HL-60 (cell line): ENCODE measurements at regions not wholly inside any gene's neighbourhood (a gene's known extent, or its start where the extent isn't known, plus 50 kb on each side); places are given as distances from the start of the nearest gene placed in this dataset.

ENCODE experiments used
- DNase-seq, 2 experiments: peaks; one replicate each; pipeline ENCODE4 v3.0.0-alpha.2; 2010 to 2020; ENCODE audit warnings: low read depth in 1 of 2, low spot score in 1 of 2
- H3K27ac ChIP-seq: fragments of 250-450 bp; sonication (Bioruptor Pico); replicated peaks from 2 replicates; pipeline ENCODE4 v1.5.1; 2020; ENCODE audit warnings: mild to moderate bottlenecking, moderate library complexity
- H3K27me3 ChIP-seq: fragments of 250-450 bp; sonication (Bioruptor Pico); 2 replicates; pipeline ENCODE4 v1.5.1; 2021; ENCODE audit warnings: mild to moderate bottlenecking, moderate library complexity; ENCODE audit not compliant: insufficient read depth, poor library complexity, severe bottlenecking
- H3K4me3 ChIP-seq: replicated peaks from 2 replicates; pipeline ENCODE4 v1.5.1; 2011; ENCODE audit warnings: mild to moderate bottlenecking, control low read depth, low read length; ENCODE audit not compliant: insufficient read depth
- CTCF ChIP-seq: IDR thresholded peaks from one replicate; pipeline ENCODE4 v1.5.1; 2011; ENCODE audit warnings: low read length, control low read depth, inconsistent platforms; ENCODE audit not compliant: insufficient read depth
- GABPA ChIP-seq: IDR thresholded peaks from 2 replicates; pipeline ENCODE4 v1.6.1; 2012; ENCODE audit warnings: low read depth
- POLR2AphosphoS5 ChIP-seq: IDR thresholded peaks from 2 replicates; pipeline ENCODE4 v1.6.1; 2012; ENCODE audit warnings: low read depth
- REST ChIP-seq: IDR thresholded peaks from 2 replicates; pipeline ENCODE4 v1.6.1; 2012; ENCODE audit warnings: low read depth; ENCODE audit not compliant: insufficient replicate concordance
- SPI1 ChIP-seq: IDR thresholded peaks from 2 replicates; pipeline ENCODE4 v1.6.1; 2012; ENCODE audit warnings: low read depth, mild to moderate bottlenecking, borderline replicate concordance

GRCh38 chr3:70747847-70748246 is 435.4 kb upstream of the MDFIC2 start:
- no peak for DNase-seq
- H3K4me3 ChIP-seq = no peak overlapping the region
- no peak overlapping the region for H3K27ac ChIP-seq
- TF ChIP-seq CTCF (no peak), GABPA (no peak)
- H3K27me3 ChIP-seq = no peaks in the 10 kb centered on the region

- TF ChIP-seq REST = no peak
- TF ChIP-seq GABPA = no peak
- TF ChIP-seq SPI1 = no peak
- TF ChIP-seq CTCF = no peak
- no peak for TF ChIP-seq POLR2AphosphoS5
- no peak overlapping the region for H3K4me3 ChIP-seq
- H3K27ac ChIP-seq = no peak overlapping the region
- no peaks in the 10 kb centered on the region for H3K27me3 ChIP-seq
- no peak for DNase-seq
Measured at GRCh38 chr3:70744536-70744935, 432.1 kb upstream of the MDFIC2 start.

GRCh38 chr3:70743754-70744153 is 431.3 kb upstream of the MDFIC2 start:
- Histone ChIP-seq H3K4me3 (no peak overlapping the region), H3K27me3 (no peaks in the 10 kb centered on the region), H3K27ac (no peak overlapping the region)
- no peak for TF ChIP-seq POLR2AphosphoS5
- no peak for TF ChIP-seq CTCF
- no peak for TF ChIP-seq SPI1
- TF ChIP-seq GABPA = no peak
- TF ChIP-seq REST = no peak
- DNase-seq = no peak

- DNase-seq = no peak
- no peak for TF ChIP-seq CTCF
- TF ChIP-seq POLR2AphosphoS5 = no peak
- no peak overlapping the region for H3K27ac ChIP-seq
- H3K27me3 ChIP-seq = no peaks in the 10 kb centered on the region
- no peak overlapping the region for H3K4me3 ChIP-seq
Measured at GRCh38 chr3:70742081-70742480, 429.6 kb upstream of the MDFIC2 start.
